Muscle layer of duodenum (tissue), 2 donors: ENCODE measurements at regions not wholly inside any gene's neighbourhood (a gene's known extent, or its start where the extent isn't known, plus 50 kb on each side); places are given as distances from the start of the nearest gene placed in this dataset.

Source experiments
- H3K27ac ChIP-seq: one replicate; pipeline ENCODE4 v1.7.0; 2013; ENCODE audit warnings: mild to moderate bottlenecking, low read length
- H3K27me3 ChIP-seq: one replicate; pipeline ENCODE4 v1.7.0; 2013; ENCODE audit warnings: low read depth, mild to moderate bottlenecking, control low read depth, low read length
- H3K36me3 ChIP-seq, 2 donors: one replicate each; pipeline ENCODE4 v1.7.0; 2013; ENCODE audit warnings: low read length in 2 of 2, control low read depth in 1 of 2, mild to moderate bottlenecking in 1 of 2; ENCODE audit not compliant: insufficient read depth in 2 of 2, control insufficient read depth in 1 of 2
- H3K4me1 ChIP-seq, 2 donors: one replicate each; pipeline ENCODE4 v1.7.0; 2013; ENCODE audit warnings: low read length in 2 of 2, mild to moderate bottlenecking in 2 of 2, control low read depth in 1 of 2, moderate library complexity in 1 of 2; ENCODE audit not compliant: insufficient read depth in 2 of 2, control insufficient read depth in 1 of 2
- H3K4me3 ChIP-seq, 2 donors: one replicate each; pipeline ENCODE4 v1.7.0; 2013; ENCODE audit warnings: low read length in 2 of 2, low read depth in 1 of 2, mild to moderate bottlenecking in 1 of 2
- H3K9me3 ChIP-seq, 2 donors: one replicate each; pipeline ENCODE4 v1.7.0; 2013; ENCODE audit warnings: low read length in 2 of 2, control low read depth in 1 of 2, mild to moderate bottlenecking in 1 of 2; ENCODE audit not compliant: control insufficient read depth in 1 of 2
- donor health status: healthy.

GRCh38 chr6:113570161-113570560 lies 287.0 kb upstream of the MARCKS start:
- Histone ChIP-seq H3K36me3 (no peaks in the 10 kb centered on the region), H3K4me1 (peaks cover 0 to 7% of the 10 kb centered on the region in 2 donors), H3K27ac (no peak overlapping the region), H3K4me3 (no peak overlapping the region), H3K27me3 (no peaks in the 10 kb centered on the region), H3K9me3 (no peaks in the 10 kb centered on the region)

- Histone ChIP-seq H3K4me1 (peaks cover 0 to 7% of the 10 kb centered on the region in 2 donors), H3K27me3 (no peaks in the 10 kb centered on the region), H3K4me3 (no peak overlapping the region), H3K9me3 (no peaks in the 10 kb centered on the region), H3K36me3 (no peaks in the 10 kb centered on the region), H3K27ac (no peak overlapping the region)
Observed at GRCh38 chr6:113570641-113571040, 286.5 kb upstream of the MARCKS start.

- Histone ChIP-seq H3K4me1 (peaks cover 0 to 13% of the 10 kb centered on the region in 2 donors), H3K27me3 (no peaks in the 10 kb centered on the region), H3K27ac (no peak overlapping the region), H3K36me3 (no peaks in the 10 kb centered on the region), H3K4me3 (no peak overlapping the region), H3K9me3 (no peaks in the 10 kb centered on the region)
Observed at GRCh38 chr6:113574147-113574546, 283.0 kb upstream of the MARCKS start.

GRCh38 chr6:113576310-113576709 lies 280.8 kb upstream of the MARCKS start:
- H3K4me3 ChIP-seq: no peak overlapping the region
- peaks cover 0 to 15% of the 10 kb centered on the region in 2 donors for H3K4me1 ChIP-seq
- H3K27me3 ChIP-seq: no peaks in the 10 kb centered on the region
- no peak overlapping the region for H3K27ac ChIP-seq
- H3K9me3 ChIP-seq: no peaks in the 10 kb centered on the region
- H3K36me3 ChIP-seq: no peaks in the 10 kb centered on the region

GRCh38 chr6:113578691-113579090 lies 278.5 kb upstream of the MARCKS start:
- H3K36me3 ChIP-seq: no peaks in the 10 kb centered on the region
- peaks cover 0 to 15% of the 10 kb centered on the region in 2 donors for H3K4me1 ChIP-seq
- H3K9me3 ChIP-seq: no peaks in the 10 kb centered on the region
- H3K4me3 ChIP-seq: no peak overlapping the region
- no peak overlapping the region for H3K27ac ChIP-seq
- H3K27me3 ChIP-seq: no peaks in the 10 kb centered on the region

GRCh38 chr6:113584767-113585166 lies 272.4 kb upstream of the MARCKS start:
- Histone ChIP-seq H3K9me3 (no peaks in the 10 kb centered on the region), H3K36me3 (no peaks in the 10 kb centered on the region), H3K4me3 (no peak overlapping the region), H3K27ac (no peak overlapping the region), H3K27me3 (no peaks in the 10 kb centered on the region), H3K4me1 (no peaks in the 10 kb centered on the region)

- Histone ChIP-seq H3K27me3 (no peaks in the 10 kb centered on the region), H3K4me1 (no peaks in the 10 kb centered on the region), H3K27ac (no peak overlapping the region), H3K4me3 (no peak overlapping the region), H3K9me3 (no peaks in the 10 kb centered on the region), H3K36me3 (no peaks in the 10 kb centered on the region)
Observed at GRCh38 chr6:113585246-113585645, 271.9 kb upstream of the MARCKS start.

GRCh38 chr6:113586413-113587077 lies 270.6 kb upstream of the MARCKS start:
- no peak overlapping the region for H3K4me3 ChIP-seq
- no peaks in the 10 kb centered on the region for H3K4me1 ChIP-seq
- H3K27me3 ChIP-seq: no peaks in the 10 kb centered on the region
- H3K27ac ChIP-seq: no peak overlapping the region
- no peaks in the 10 kb centered on the region for H3K36me3 ChIP-seq
- H3K9me3 ChIP-seq: no peaks in the 10 kb centered on the region

GRCh38 chr6:113587078-113587699 lies 270.0 kb upstream of the MARCKS start:
- H3K9me3 ChIP-seq: no peaks in the 10 kb centered on the region
- no peak overlapping the region for H3K27ac ChIP-seq
- H3K4me3 ChIP-seq: no peak overlapping the region
- peaks cover 5 to 6% of the 10 kb centered on the region in 2 donors for H3K4me1 ChIP-seq
- no peaks in the 10 kb centered on the region for H3K27me3 ChIP-seq
- H3K36me3 ChIP-seq: no peaks in the 10 kb centered on the region

GRCh38 chr6:113588646-113589045 lies 268.5 kb upstream of the MARCKS start:
- H3K9me3 ChIP-seq: no peaks in the 10 kb centered on the region
- H3K4me3 ChIP-seq: no peak overlapping the region
- H3K27me3 ChIP-seq: no peaks in the 10 kb centered on the region
- H3K36me3 ChIP-seq: no peaks in the 10 kb centered on the region
- H3K4me1 ChIP-seq: peaks cover 6 to 10% of the 10 kb centered on the region in 2 donors
- no peak overlapping the region for H3K27ac ChIP-seq

GRCh38 chr6:113591896-113592827 lies 265.0 kb upstream of the MARCKS start:
- peaks cover 11 to 20% of the 10 kb centered on the region in 2 donors for H3K4me1 ChIP-seq
- no peak overlapping the region for H3K27ac ChIP-seq
- H3K9me3 ChIP-seq: no peaks in the 10 kb centered on the region
- H3K27me3 ChIP-seq: no peaks in the 10 kb centered on the region
- no peak overlapping the region for H3K4me3 ChIP-seq
- H3K36me3 ChIP-seq: no peaks in the 10 kb centered on the region
